Endothelial cell of umbilical vein (primary cell): ENCODE measurements at regions not wholly inside any gene's neighbourhood (a gene's known extent, or its start where the extent isn't known, plus 50 kb on each side); places are given as distances from the start of the nearest gene placed in this dataset.

ENCODE experiments used
- BruUV-seq: library from RNA; stranded (reverse); fragments of 400-500 nt; replicated peaks from 2 replicates; lab custom pipeline; 2021; lab: Mats Ljungman, UMichigan
- CTCF ChIA-PET: fragments of 300-600, 350-600 bp; sonication (Branson Sonifier 250); formaldehyde crosslinking; loops from one replicate; lab custom pipeline; 2021; ENCODE audit warnings: antibody characterized with exemption, inconsistent platforms; lab: Charles Lee
- POLR2A ChIA-PET: fragments of 300-600, 350-600 bp; sonication (Branson Sonifier 250); formaldehyde crosslinking; loops from one replicate; lab custom pipeline; 2021; ENCODE audit warnings: antibody characterized with exemption, inconsistent platforms; lab: Charles Lee
- DNase-seq: peaks from one replicate; pipeline ENCODE4 v3.0.0-alpha.2; 2011; ENCODE audit warnings: low read depth, low spot score
- FAIRE-seq: peaks from 2 replicates; lab custom pipeline; 2011; peaks lifted over from hg19 to GRCh38; lab: Jason Lieb, UNC
- H2AFZ ChIP-seq: 2 replicates; pipeline ENCODE4 v1.6.0; 2012; ENCODE audit warnings: low read depth, low read length, control low read depth, inconsistent platforms
- H3K27ac ChIP-seq: 2 replicates; pipeline ENCODE4 v1.5.1; 2011; ENCODE audit warnings: low read depth, mild to moderate bottlenecking, control low read depth, low read length, moderate library complexity; ENCODE audit not compliant: insufficient read depth
- H3K27me3 ChIP-seq, 2 experiments: 2 replicates each; pipeline versions ENCODE4 v1.6.0 to v1.6.1; 2011; ENCODE audit warnings: low read length in 2 of 2, mixed read lengths in 1 of 2; ENCODE audit not compliant: control insufficient read depth in 2 of 2, insufficient read depth in 2 of 2
- H3K36me3 ChIP-seq, 2 experiments: 2 replicates in 1 of 2; 3 replicates in 1 of 2; pipeline ENCODE4 v1.5.1; 2011; ENCODE audit warnings: low read length in 2 of 2, mild to moderate bottlenecking in 1 of 2, moderate library complexity in 1 of 2; ENCODE audit not compliant: control insufficient read depth in 2 of 2, insufficient read depth in 2 of 2; ENCODE audit errors: extremely low read depth in 1 of 2
- H3K4me1 ChIP-seq: 3 replicates; pipeline ENCODE4 v1.5.1; 2011; ENCODE audit warnings: mild to moderate bottlenecking, low read length; ENCODE audit not compliant: control insufficient read depth, insufficient read depth; ENCODE audit errors: extremely low read depth
- H3K4me2 ChIP-seq: 2 replicates; pipeline ENCODE4 v1.6.1; 2011; ENCODE audit warnings: low read length, control low read depth, mixed read lengths; ENCODE audit not compliant: insufficient read depth
- H3K4me3 ChIP-seq, 3 experiments: fragments of 200-600 bp in 1 of 3; sonication (generic), shearing (Covaris generic) in 1 of 3; replicated peaks in 1 of 3; 2 replicates each; pipeline ENCODE4 v1.5.1; 2011 to 2016; ENCODE audit warnings: control low read depth in 3 of 3, low read length in 3 of 3, mild to moderate bottlenecking in 2 of 3, inconsistent platforms in 1 of 3, low read depth in 1 of 3, moderate library complexity in 1 of 3; ENCODE audit not compliant: insufficient read depth in 1 of 3
- H3K79me2 ChIP-seq: 2 replicates; pipeline ENCODE4 v1.6.0; 2012; ENCODE audit warnings: low read length, inconsistent platforms; ENCODE audit not compliant: control insufficient read depth, insufficient read depth
- H3K9ac ChIP-seq: replicated peaks from 2 replicates; pipeline ENCODE3; 2011; ENCODE audit warnings: low read length, control low read depth; ENCODE audit not compliant: insufficient read depth; ENCODE audit errors: extremely low read depth
- H3K9me1 ChIP-seq: replicated peaks from 3 replicates; pipeline ENCODE4 v1.6.0; 2011; ENCODE audit warnings: mild to moderate bottlenecking, low read length; ENCODE audit not compliant: control insufficient read depth, insufficient read depth; ENCODE audit errors: extremely low read depth
- H3K9me3 ChIP-seq: replicated peaks from 2 replicates; pipeline ENCODE4 v1.5.1; 2012; ENCODE audit warnings: low read length, inconsistent platforms; ENCODE audit not compliant: control insufficient read depth, insufficient read depth
- H4K20me1 ChIP-seq: replicated peaks from 2 replicates; pipeline ENCODE3; 2011; ENCODE audit warnings: mild to moderate bottlenecking, low read length; ENCODE audit not compliant: control insufficient read depth, insufficient read depth; ENCODE audit errors: extremely low read depth
- EZH2 ChIP-seq: IDR thresholded peaks from 2 replicates; pipeline ENCODE4 v1.6.1; 2012; ENCODE audit warnings: borderline replicate concordance, low read depth, mild to moderate bottlenecking, moderate library complexity, low read length, inconsistent platforms; ENCODE audit not compliant: severe bottlenecking
- FOS ChIP-seq: IDR thresholded peaks from 2 replicates; pipeline ENCODE4 v1.6.1; 2011; ENCODE audit warnings: mild to moderate bottlenecking, low read length, moderate library complexity, borderline replicate concordance; ENCODE audit not compliant: insufficient read depth
- GATA2 ChIP-seq: IDR thresholded peaks from 2 replicates; pipeline ENCODE4 v1.7.0; 2011; ENCODE audit warnings: low read depth, mild to moderate bottlenecking, moderate library complexity, mixed read lengths, low read length; ENCODE audit not compliant: insufficient read length, insufficient read depth
- JUN ChIP-seq: IDR thresholded peaks from 2 replicates; pipeline ENCODE4 v1.6.1; 2011; ENCODE audit warnings: borderline replicate concordance, low read depth; ENCODE audit not compliant: insufficient read length, insufficient read depth
- MYC ChIP-seq: IDR thresholded peaks from one replicate; pipeline ENCODE4 v1.6.1; 2011; ENCODE audit warnings: mild to moderate bottlenecking, low read depth, low read length
- POLR2A ChIP-seq: IDR thresholded peaks from 2 replicates; pipeline ENCODE4 v1.6.1; 2012; ENCODE audit warnings: low read depth, mild to moderate bottlenecking, control low read depth, low read length
- POLR2AphosphoS5 ChIP-seq: IDR thresholded peaks from 2 replicates; pipeline ENCODE4 v1.6.1; 2012; ENCODE audit warnings: low read depth, mild to moderate bottlenecking, control low read depth, low read length, moderate library complexity; ENCODE audit not compliant: insufficient read depth
- dilution Hi-C: fragments of 300-500 bp; cut with MboI; formaldehyde crosslinking; loops from one replicate; pipeline ENCODE4 v1.15.0; 2019; ENCODE audit warnings: low sequenced_read_pairs; ENCODE audit not compliant: extremely low pct_ligation_motif_present
- intact Hi-C: fragments of 100-400 bp; cut with micrococcal nuclease; formaldehyde crosslinking; loops from one replicate; pipeline ENCODE4 v1.10.0; 2022
- TF ChIP-seq, protein P1 (sequence below), 2 donors: IDR thresholded peaks; 1 replicate in 1 of 2; 2 replicates in 1 of 2; pipeline ENCODE4 v1.5.1; 2011; ENCODE audit warnings: low read length in 2 of 2, mild to moderate bottlenecking in 2 of 2, moderate library complexity in 2 of 2, control low read depth in 1 of 2, inconsistent platforms in 1 of 2, low read depth in 1 of 2; ENCODE audit not compliant: insufficient read depth in 1 of 2; ENCODE audit errors: extremely low read depth in 1 of 2
- TF ChIP-seq, protein P2 (sequence below): IDR thresholded peaks from 2 replicates; pipeline ENCODE4 v1.6.1; 2011; ENCODE audit not compliant: insufficient read depth, insufficient read length

DNA sequence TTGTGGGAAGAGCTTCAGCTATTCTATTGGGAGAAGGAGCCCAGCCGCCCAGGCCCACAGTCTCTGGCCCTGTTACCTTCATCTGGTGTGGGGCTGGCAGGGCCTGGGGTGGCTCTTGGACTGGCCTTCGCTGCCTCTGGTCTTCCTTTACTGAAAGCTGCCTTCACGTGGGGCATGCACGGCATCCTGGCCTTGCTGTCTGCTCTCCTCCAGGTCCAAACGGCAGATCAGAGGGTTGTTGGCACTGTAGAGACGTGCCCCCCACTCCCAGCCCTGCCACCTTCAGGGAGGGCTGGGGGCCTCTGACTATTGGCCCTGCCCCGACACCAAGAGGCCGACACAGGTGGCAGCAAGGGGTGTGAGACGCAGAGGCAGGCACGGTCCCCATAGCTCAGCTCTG is 291.3 kb upstream of the IRX1 start:
- Histone ChIP-seq H3K4me2 (no peak overlapping the region), H3K4me1 (no peaks in the 10 kb centered on the region), H3K27me3 (no peaks in the 10 kb centered on the region), H2AFZ (no peak overlapping the region), H3K9ac (no peak overlapping the region), H3K79me2 (no peaks in the 10 kb centered on the region), H3K4me3 (no peak overlapping the region), H3K9me3 (peaks cover 6% of the 10 kb centered on the region), H3K36me3 (no peaks in the 10 kb centered on the region), H3K9me1 (no peaks in the 10 kb centered on the region), H3K27ac (no peak overlapping the region), H4K20me1 (no peaks in the 10 kb centered on the region)
- ChIA-PET POLR2A (no interaction called here), CTCF (interaction anchor here (2.0 kb wide), 1 partner anchor 11 kb away, joined by 5 read pairs; no protein-coding TSS in a partner anchor)
- dilution Hi-C loops, result no loop called here
- no TSS peak for BruUV-seq
- no peak for DNase-seq
- TF ChIP-seq JUN (no peak), EZH2 (no peak), GATA2 (no peak), MYC (no peak), POLR2A (no peak), FOS (no peak), POLR2AphosphoS5 (no peak)
- TF ChIP-seq, protein P1, sequence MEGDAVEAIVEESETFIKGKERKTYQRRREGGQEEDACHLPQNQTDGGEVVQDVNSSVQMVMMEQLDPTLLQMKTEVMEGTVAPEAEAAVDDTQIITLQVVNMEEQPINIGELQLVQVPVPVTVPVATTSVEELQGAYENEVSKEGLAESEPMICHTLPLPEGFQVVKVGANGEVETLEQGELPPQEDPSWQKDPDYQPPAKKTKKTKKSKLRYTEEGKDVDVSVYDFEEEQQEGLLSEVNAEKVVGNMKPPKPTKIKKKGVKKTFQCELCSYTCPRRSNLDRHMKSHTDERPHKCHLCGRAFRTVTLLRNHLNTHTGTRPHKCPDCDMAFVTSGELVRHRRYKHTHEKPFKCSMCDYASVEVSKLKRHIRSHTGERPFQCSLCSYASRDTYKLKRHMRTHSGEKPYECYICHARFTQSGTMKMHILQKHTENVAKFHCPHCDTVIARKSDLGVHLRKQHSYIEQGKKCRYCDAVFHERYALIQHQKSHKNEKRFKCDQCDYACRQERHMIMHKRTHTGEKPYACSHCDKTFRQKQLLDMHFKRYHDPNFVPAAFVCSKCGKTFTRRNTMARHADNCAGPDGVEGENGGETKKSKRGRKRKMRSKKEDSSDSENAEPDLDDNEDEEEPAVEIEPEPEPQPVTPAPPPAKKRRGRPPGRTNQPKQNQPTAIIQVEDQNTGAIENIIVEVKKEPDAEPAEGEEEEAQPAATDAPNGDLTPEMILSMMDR (IDR thresholded peaks at IDR 0.05; ENCODE audit: extremely low read depth in 1 of 2, insufficient read depth in 1 of 2, low read depth in 1 of 2, low read length in 2 of 2), result no peak
- TF ChIP-seq, protein P2, sequence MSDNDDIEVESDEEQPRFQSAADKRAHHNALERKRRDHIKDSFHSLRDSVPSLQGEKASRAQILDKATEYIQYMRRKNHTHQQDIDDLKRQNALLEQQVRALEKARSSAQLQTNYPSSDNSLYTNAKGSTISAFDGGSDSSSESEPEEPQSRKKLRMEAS, result no peak
- FAIRE-seq, result no peak
- intact Hi-C loops, result no loop called here
